ENCODE measurements at regions not wholly inside any gene's neighbourhood (a gene's known extent, or its start where the extent isn't known, plus 50 kb on each side); places are given as distances from the start of the nearest gene placed in this dataset.

DNA sequence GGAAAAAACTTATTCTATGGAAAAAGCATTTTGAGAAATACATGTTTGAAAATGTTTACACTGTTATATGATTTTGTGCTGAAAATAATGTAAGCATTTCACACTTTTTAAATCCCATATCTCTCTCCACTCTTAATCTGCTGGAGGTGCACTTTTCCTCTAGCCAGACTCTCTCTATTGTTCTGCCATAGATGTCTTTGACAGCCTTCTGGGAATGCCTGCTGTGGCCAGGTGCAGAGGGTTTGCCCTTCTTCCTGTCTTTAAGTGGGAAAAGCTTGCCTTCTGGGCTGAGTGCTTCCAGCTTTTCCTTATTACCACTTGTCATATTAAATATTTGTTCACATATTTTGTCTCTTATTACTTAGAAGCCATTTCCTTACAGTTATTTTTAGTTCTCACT, 60.1 kb upstream of the PPM1H start:
- TF ChIP-seq EP300 (IDR thresholded peaks at IDR 0.05; ENCODE audit: low read depth) (no peak), POLR2A (IDR thresholded peaks at IDR 0.05) (no peak), POLR2AphosphoS5 (IDR thresholded peaks at IDR 0.05) (no peak)
- TF ChIP-seq, protein P1, sequence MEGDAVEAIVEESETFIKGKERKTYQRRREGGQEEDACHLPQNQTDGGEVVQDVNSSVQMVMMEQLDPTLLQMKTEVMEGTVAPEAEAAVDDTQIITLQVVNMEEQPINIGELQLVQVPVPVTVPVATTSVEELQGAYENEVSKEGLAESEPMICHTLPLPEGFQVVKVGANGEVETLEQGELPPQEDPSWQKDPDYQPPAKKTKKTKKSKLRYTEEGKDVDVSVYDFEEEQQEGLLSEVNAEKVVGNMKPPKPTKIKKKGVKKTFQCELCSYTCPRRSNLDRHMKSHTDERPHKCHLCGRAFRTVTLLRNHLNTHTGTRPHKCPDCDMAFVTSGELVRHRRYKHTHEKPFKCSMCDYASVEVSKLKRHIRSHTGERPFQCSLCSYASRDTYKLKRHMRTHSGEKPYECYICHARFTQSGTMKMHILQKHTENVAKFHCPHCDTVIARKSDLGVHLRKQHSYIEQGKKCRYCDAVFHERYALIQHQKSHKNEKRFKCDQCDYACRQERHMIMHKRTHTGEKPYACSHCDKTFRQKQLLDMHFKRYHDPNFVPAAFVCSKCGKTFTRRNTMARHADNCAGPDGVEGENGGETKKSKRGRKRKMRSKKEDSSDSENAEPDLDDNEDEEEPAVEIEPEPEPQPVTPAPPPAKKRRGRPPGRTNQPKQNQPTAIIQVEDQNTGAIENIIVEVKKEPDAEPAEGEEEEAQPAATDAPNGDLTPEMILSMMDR (IDR thresholded peaks at IDR 0.05) = no peak
